ENCODE measurements at regions not wholly inside any gene's neighbourhood (a gene's known extent, or its start where the extent isn't known, plus 50 kb on each side); places are given as distances from the start of the nearest gene placed in this dataset.

DNA sequence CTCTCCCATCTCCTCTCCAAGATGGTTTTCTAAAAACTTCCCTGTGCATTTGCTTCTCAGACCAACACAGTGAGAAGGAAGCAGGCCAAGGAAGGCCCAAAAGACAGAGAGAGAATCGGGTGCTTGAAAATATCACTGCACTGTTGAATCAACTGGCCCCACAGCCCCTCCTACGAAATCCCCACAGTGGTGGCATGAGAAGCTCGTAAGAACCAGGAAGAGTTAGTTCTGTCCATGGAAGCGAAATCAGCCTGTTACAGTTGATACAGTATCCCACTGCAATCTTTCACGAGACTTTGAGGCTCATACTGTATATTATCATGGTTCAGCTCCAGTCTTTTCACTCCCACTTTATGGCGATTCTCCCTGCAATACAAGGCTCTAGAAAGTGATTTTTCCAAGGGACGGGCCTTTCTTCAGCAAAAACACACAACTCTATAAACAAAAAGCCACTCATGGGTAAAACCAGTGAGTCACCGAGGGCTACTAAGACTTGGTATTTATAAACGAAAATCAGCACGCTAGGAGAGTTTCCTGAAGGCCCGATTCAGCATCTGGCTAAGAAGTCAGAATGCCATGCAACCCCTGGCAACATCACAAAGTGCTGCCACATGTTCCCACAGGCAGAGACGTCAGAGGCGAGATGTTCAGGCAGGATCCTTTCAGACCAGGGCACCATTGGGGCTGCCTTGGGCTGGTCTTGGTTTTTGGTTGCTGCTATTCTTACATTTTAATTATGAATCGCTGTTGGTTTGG lies 185.7 kb downstream of the IRX5 start:
- DNase-seq (ENCODE audit: low read depth in 2 of 2): no peak

DNA sequence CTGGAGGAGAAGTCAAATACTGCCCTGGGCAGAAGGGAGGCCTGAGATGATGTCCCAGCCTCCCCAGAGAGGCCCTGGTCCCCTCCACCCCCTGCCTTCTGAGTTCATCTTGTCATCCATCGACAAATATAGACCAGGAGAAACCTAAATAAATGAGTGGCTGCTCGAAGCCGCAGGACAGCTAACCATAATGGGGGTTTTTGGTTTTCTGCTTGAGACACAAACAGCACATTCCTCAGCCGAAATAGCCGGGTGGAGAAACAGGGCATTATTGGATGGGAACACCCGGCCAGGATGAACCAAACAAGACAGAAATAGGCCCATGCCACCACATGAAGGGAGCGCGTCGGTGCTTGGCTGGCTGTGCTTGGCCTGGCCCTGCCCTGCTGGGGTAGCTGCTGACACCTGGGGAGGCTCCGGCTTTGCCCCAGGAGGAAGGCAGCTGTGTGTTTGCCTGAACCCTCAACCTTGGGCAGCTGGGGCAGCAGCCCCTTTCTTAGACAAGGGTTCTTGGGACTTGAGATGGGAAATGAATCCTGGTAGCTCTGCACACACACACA lies 188.1 kb downstream of the IRX5 start:
- DNase-seq (ENCODE audit: low read depth in 2 of 2): no peak

DNA sequence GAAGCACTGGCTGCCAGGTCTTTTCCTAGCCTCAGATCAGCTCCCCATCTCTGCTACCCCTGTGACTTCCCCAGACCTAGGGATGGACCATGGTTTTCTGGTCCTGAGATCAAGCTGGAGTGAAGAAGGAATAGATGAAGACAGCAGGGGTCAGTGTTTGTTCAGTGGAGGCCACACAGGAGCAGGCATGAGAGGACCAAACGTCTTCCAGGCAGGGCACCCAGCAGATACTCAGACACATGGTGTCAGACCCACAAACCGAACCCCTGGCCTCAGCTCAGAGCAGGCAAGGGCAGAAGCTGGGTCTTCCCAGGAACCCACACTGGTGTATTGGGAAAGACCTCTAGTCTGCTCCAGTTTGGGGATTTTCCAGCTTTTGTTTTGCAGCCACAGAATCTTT lies 189.7 kb downstream of the IRX5 start:
- no peak for DNase-seq (ENCODE audit: low read depth in 2 of 2)

DNA sequence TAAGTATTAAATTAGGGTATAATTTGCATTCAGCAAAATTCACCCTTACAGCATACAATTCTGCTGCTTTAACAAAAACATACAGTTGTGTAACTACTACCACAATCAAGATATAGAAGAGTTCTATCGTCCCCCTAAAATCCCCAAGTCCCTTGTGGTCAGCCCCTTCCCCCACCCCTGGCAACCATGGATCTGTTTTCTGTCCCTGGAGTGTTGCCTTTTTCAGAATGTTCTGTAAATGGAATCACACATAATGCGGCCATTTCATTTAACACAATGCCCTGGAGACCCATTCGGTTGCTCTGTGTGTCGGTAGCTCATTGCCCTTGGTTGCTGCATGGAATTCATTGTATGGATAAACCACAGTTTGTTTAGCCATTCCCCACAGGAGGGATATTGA lies 190.2 kb downstream of the IRX5 start:
- no peak for DNase-seq (ENCODE audit: low read depth in 2 of 2)

DNA sequence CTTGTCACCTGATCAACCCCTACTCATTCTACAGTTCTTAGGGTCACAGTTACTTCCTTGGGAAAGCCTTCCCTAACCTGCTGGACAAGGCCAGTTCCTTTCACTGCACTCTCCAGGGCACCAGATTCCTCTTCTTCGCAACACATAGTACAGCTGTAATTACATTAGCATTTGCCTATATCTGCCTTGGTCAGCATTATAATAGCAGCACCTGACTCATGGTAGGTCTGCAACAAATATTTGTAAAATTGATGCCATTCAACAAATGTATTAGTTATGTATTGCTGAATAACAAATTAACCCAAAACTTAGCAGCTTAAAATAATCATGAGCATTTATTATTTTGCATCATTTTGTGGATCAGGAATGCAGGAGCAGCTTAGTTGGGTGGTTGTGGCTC lies 193.0 kb downstream of the IRX5 start:
- no peak for DNase-seq (ENCODE audit: low read depth in 2 of 2)

DNA sequence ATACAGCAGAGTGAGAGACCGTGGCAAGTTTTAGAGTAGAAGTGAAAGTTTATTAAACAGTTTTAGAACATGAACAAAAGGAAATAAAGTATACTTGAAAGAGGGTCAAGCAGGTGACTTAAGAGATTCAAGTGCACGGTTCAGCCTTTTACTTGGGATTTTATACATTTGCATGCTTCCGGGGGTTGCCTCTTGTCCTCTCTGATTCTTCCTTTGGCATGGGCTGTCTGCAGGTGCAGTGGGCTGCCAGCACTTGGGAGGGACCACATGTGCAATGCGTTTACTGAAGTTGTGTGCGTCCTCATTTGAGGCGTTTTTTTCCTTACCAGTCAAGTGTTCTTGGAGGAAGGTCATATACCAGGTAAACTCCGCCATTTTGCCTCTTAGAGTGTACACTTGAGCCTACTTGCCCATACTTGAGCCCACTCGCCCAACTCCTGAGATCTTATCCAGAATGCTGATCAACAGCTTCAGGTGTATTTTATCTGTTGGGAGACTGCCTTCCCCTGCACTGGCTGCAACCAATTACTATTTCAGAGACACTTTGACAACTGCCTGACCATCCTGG lies 195.2 kb downstream of the IRX5 start:
- DNase-seq (ENCODE audit: low read depth in 2 of 2): no peak

DNA sequence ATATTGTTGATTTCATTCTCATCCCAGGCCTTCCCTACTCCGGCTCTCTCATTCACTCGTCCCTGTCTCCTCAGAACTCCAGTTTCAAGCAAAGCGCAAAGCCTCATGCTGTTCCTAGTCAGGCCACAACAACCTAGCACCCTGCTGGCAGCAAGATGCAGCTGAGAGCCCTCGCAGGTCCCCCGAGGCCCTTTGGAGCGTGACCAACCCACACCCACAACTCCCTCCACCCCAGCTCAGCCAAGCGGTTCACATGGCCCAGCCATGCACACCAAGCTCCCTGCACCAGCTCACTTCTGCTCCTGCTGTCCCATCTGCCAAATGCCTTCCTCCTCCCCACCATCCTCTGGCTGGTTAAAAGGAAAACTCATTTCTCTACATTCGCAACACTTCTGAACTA lies 195.8 kb downstream of the IRX5 start:
- no peak for DNase-seq (ENCODE audit: low read depth in 2 of 2)

DNA sequence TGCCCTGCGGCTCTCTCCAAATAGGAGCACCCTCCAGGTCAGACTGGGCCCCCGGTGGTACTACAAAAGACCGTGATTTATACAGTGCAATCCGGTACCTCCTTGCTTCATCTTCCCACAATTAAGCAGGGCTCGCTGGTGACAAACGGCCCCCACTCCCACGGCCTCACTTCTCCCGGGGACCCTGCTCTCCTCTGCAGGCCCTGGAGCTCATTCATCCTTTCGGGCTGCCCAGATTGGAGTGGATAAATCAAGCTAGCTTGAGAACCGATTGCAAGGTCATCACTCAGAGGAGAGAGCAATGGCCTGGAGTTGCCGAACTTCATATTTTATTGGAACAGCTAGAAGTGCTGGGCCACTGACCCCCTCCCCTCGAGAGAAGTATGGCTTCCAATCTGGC lies 193.5 kb upstream of the IRX6 start:
- no peak for DNase-seq (ENCODE audit: low read depth in 2 of 2)

DNA sequence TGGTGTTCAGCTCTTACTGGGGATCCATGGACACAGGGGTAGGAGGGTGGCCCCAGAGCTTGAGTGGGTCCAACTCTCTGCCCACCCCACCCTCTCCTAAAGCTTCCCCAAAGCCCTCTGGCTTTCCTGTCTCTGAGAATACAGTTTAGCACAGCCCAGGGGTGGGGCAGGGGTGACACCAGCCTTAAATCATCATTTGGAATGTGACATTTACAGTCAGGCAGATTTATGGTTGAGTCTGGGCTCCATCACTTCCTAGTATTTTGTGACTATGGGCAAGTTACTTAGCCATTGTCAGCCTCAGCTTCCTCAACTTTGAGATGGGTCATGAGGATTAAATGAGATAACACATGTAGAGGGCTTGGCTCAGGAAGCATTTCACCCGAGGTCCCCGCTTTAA lies 193.1 kb upstream of the IRX6 start:
- DNase-seq (ENCODE audit: low read depth in 2 of 2): no peak

DNA sequence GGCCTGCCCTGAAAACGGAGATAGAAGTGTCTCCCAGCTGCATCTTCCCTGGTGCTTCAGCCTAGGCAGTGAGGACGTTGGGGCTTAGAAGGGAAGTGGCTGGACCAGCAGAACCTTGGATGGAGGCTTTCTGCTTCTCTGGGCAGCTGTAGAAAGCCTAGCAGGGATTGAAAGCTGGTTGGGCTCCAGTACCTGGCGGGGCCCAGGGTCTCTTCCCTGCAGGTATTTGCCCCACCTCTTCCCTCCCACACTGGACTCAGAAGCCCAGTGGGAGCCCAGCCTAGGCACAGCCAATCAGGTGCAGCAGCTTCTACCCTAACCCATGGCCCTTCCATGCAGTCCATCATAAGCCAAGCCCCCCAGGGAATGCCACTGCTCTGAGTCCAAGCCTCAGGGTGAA lies 190.3 kb upstream of the IRX6 start:
- DNase-seq (ENCODE audit: low read depth in 2 of 2): no peak

DNA sequence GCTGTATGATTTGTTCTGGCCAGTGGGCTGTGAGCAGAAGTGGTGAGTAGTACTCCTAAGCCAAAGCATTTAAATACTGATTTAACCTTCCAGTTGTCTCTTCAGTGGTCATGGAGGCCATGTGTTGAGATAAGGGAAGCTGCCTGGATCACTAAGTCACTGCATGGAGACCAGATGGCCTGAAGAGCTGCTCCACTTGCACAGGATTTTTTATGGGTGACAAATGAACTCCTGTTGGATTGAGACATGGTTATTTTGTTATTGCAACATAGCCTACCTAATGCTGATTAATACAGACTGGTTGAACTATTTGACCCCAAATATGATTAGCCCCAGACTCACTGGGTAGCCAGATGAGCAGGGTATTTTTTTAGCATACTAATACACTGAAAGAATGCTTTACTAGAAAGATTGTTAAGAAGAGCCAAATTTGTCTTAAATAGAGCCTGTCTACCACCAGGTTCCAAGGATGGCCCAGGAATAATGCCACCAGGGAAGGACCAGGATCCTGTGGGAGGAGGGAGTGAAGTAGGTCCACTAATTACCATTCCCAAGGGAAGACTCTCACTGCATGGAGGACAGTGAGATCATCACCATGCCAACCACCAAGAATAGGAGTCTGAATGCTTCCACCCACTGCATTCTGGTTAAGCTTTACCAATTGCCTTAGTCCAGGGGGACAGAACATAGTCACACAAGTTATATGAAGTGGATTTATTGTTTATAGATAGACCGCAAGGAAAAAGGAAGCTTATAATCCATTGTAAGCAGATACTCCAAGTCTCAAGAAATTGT lies 187.4 kb upstream of the IRX6 start:
- DNase-seq (ENCODE audit: low read depth in 2 of 2): no peak

DNA sequence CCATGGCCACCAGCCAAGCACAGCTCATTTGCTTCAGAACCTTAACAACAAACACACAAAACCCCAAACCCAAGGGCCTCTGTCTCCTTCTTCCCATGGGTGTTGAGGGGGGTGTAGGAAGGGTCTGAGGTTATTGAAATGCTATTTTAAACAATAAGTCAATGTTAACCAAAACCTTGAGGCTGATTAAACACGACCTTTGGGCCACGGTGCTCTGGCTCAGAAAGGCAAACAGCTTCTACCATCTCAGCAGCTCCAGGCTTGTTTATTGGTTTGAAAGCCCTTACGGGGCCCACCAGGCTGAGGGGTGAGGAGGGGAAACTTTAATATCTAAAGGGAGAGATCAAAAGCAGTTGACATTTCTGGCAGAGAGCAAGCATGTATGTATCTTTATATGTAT lies 185.7 kb upstream of the IRX6 start:
- no peak for DNase-seq (ENCODE audit: low read depth in 2 of 2)

DNA sequence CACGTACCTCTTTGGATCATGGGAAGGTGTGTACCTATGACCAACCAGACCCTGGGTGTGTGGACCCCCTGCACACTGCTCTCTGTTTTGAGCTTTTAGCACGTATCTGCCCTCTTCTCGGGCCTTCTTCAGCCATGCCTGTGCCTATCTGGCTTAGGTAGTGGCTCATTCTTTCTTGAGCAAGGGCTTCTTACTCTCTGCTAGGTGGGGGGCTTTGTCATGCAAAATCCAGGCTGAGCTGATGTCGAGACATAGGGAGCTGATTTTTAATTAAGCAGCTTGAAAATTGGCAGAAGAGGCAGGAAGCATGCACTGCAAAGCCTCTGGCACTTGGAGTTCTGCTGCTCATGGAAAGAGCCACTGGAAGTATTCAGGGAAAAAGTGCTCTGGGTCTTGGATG lies 181.6 kb upstream of the IRX6 start:
- DNase-seq (ENCODE audit: low read depth in 2 of 2): no peak

DNA sequence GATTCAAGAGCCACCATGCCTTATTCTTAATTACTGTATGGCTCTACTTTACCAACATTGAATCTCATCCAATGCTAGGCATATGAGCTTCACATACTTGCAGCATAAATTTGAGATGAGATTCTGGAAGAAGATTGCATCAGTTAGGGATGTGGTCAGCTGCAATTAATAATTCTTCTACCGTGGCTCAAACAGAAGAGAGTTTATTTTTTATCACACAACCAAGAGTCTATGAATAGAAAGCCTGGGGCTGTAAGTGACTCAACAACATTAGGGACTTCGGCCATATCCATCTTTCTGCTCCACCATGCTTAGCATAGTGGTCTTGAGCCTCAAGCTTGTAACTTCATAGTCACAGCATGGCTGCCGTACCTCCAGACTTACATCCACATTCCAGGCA lies 179.4 kb upstream of the IRX6 start:
- DNase-seq (ENCODE audit: low read depth in 2 of 2): no peak

DNA sequence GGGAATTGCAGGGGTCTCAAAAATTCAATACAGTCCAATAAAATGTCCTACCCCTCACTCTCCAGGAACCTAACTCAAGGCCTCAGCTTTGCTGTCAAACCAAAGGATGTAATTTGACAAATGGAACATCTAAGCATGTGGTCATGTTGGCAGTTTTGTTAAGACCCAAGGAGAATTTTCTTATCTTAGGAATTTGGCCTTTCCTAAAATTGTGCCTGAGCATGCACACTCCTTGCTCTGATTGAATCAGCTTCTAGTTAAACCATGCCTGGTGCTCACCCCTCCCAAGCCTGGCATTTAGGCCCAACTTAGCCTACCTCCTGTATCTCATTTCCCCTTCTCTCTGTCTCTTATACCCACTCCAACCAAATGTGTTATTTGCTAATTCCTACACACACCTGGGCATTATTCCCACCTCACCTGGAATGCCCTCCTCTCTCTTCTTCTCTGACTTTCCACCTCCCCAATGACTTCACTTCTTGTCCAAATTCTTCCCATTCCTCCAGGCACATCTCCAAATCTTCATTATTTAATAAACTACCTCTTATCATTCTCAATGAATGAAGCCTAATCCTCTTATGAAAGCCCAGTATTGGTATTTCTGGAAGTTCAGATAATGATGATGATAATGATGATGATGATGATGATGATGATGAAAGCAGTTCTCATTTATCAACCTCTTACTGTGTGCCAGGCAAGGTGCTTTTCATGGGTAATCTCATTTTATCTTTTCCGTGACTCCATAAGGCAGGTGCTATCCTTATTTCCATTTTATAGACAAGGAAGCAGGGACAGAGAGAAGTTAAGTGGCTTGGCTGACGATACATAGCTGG lies 178.0 kb upstream of the IRX6 start:
- DNase-seq (ENCODE audit: low read depth in 2 of 2): no peak

DNA sequence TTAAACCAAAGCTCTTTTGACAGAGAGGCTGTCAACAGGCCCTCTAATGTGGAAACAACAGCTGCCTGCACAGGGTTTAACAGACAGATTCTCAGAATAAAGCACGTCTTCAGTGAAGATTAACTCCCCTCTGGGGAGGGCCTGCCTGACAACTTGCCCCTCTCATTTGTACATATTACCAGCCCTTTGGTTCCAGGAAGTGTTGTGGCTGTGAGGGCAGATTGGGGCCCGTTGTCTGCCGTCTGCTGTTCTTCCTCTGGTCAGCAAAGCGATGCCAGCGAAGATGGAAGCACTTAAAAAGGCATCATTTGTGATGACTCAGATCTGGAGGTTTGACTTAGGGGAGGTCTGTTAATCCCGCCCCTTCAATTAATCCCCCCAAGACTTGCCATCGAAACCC lies 177.0 kb upstream of the IRX6 start:
- DNase-seq (ENCODE audit: low read depth in 2 of 2): no peak

DNA sequence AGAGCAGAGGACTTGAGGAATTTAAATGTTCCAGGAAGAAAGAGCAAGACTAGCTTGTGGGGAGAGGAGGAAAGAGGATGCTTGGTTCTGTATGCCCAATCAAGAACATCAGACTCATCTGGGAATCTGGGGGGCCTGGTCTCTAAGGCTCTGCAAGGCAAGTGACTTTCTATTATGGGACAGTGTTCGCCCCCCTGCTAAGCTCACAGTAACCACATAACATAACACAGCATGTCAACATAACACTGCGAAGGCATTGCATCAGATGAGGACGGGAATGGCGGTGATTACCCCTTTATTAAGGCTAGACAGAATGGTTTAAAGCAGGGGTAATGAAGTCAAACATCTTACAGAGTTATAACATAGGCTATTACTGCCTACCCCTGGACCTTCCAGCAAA lies 176.6 kb upstream of the IRX6 start:
- DNase-seq (ENCODE audit: low read depth in 2 of 2): no peak

DNA sequence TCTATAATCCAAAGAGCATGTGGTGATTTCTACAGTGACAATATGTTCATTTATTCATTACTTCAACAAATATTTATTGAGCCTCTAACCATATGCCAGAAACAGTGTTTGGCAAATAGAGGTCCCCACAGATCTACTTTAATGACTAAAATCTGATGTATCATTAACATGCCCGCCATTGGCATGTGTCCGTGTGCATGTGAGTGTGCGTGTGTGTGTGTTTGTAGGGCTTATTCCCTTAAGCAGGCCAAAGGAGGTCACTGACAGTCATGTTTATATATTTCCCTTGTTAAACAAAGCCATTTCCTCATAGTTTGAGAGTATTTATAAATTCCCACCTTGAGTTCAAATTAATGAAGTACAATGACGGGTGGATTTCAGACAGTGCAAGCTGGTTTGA lies 174.4 kb upstream of the IRX6 start:
- DNase-seq (ENCODE audit: low read depth in 2 of 2): no peak

DNA sequence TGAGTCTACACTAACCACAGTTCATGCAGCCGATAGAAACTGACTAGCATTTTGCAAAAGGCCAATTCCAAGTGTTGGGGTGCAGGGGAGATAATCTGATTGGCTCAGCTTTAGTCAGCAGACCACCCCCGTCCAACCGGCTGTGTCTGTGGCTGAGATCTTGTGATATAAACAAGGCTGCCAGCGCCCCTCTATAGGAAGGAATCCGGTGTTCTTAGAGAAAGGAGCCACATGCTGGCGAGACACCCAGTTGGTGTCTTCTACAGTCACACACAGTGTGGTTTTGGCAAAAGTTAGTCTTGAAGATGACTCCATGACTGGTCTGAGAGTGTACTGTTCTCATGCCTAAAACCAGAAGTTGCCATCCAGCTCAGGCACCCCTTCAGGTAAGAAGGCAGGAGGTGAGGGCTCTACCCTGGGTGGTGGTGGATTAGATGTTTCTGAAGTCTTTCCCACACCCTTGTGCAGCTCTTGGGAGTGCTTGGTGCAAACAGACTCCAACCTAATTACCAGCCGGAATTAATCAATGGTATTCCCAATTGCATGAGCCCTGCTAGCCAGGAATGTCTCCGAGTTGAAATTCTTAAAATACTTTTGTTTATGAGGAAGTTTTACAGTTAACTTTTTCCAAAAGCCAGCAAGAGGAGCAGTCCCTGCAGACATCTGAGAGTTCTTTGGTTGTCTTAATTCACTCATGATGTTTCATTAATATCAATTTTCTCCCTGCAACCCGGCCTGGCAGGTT lies 172.3 kb upstream of the IRX6 start:
- no peak for DNase-seq (ENCODE audit: low read depth in 2 of 2)

DNA sequence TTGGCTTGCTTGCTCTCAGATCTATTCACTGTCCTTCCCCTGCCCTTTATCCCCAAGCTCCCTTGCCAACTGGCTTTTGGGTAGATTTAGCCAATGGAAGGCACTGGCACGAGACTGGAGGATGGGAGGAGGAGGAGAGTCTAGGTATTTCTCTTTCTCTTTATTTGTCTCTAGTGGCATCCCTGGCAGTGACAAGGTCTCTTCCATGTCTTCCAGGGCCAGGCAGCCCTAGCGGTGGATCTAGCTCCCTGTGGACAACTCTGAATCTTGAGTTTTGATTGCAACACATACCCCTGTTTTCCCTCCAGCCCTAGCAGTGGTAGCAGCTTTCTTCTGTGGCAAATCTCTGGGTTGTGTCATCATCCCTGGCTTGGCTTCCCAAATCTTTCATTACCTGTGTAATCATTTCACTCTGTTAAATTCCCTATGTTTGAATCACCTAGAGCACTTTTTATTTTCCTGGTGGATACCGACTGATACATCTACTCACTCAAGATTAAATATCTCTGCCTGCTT lies 171.1 kb upstream of the IRX6 start:
- no peak for DNase-seq (ENCODE audit: low read depth in 2 of 2)

DNA sequence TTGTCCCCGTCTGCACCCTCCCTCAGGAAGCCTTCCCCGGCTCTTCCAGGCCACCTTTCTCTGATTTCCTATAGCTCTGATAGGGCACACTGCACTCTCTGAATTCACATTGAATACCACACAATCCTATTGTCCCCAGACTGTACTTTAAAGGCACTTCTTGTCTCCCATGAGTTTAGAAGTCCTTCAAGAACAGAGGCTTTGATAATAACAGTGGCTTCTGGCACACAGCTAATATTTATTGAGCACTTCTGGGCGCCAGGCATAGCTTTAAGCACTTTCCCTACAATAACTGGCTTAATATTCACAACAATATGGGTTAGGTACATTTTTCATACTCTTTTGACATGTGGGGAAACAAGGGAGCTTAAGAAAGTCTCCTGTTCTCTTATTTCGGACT lies 169.7 kb upstream of the IRX6 start:
- no peak for DNase-seq (ENCODE audit: low read depth in 2 of 2)
